Stimulated activated CD8-positive, alpha-beta memory T cell treated with anti-CD3 and anti-CD28 coated beads, Interleukin-12 subunit alpha, Interleukin-12 subunit beta, amount 100 ng/mL, for 1 hour (primary cell): ENCODE measurements at regions not wholly inside any gene's neighbourhood (a gene's known extent, or its start where the extent isn't known, plus 50 kb on each side); places are given as distances from the start of the nearest gene placed in this dataset.

Experiments used
- DNase-seq: peaks from one replicate; pipeline ENCODE4 v3.0.0-alpha.2; 2020; ENCODE audit warnings: low read depth

DNA sequence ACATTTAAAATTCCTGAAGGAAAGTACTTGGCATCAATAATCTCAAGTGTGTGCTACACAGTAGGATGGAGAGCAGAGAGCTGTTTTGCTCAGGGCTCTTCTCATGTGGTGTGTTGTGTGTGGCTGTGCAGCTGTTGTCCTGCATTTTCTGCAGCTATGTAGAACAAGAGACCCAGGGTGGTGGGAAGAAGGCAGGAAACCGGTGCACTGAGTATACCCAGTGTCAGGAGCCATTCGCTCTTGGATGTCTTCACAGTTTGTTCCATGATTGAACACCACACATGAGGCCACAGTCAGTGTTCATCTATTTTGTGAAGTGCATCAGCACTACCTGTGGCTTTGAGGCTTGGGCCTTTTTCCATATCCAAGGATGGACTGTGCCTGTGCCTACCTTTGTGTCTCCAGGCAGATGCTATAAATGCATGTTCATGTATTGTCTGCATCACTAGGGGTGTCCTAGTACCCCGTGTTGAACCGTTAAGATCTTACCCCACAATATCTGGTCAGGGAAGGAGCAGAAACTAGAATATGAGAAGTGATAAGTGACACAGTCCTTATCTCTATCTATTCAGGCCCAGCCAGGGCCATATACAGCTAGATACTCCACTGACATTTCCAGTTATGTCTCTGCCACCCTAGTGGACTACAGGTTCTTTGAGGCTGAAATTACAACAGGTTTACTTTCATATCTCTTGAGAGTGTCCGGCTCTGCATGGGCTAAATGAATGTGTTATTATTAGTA is 194.3 kb downstream of the NR2F2 start:
- DNase-seq, result no peak

DNA sequence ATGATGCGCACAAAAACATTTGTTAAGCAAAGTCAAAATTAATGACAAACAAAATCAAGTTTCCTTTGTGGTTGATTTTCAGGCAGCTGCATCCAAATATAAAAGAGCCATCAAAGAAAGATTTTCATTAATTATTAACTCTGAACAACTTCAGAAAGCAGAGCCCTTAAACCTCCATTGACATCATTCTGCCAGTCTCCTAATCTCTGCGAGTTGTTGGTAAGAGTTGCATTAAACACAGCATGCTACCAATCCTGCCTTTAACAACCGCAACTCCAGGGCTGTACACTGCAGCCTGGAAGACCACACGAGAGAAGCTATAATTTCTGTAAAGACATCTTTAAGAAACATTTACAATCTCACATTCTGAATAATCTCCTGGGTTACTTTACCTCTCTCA is 204.6 kb downstream of the NR2F2 start:
- DNase-seq, result no peak

DNA sequence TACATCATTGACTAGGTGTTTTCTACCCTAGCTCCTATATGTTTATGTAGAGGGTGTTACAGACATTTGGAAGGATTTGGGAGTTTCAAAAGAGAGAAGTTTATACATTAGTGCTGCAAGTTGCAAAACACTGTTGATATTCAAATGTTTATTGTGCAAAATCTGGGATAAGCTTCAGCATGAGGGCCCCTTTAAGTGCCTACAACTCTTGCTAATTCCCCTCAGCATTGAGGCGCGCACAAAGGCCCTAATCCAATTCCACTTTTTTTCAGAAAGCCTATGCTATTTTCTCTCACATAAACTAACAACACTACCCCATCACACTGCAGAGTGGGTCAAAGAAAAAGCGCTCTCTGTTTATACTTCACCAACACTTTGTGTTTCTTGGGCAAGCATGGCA is 208.0 kb downstream of the NR2F2 start:
- no peak for DNase-seq

DNA sequence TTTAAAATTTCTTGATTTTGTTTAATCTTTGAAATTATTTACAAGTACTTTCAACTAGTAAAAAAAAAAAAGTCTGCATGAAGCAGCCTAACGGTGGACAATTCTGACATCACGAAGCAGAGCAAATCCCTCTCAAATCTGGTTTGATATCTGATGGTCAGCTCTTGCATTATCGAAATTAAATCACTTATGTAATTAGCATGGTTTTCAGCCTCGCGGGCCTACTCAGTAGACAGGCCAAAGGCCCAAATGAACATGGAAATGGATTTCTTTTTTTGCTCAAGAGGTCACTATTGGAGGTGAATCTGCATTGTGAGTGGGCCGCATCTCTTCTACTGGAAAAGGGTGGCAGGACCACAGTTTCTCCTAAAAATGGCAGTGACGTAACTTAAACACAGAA is 209.8 kb downstream of the NR2F2 start:
- no peak for DNase-seq

DNA sequence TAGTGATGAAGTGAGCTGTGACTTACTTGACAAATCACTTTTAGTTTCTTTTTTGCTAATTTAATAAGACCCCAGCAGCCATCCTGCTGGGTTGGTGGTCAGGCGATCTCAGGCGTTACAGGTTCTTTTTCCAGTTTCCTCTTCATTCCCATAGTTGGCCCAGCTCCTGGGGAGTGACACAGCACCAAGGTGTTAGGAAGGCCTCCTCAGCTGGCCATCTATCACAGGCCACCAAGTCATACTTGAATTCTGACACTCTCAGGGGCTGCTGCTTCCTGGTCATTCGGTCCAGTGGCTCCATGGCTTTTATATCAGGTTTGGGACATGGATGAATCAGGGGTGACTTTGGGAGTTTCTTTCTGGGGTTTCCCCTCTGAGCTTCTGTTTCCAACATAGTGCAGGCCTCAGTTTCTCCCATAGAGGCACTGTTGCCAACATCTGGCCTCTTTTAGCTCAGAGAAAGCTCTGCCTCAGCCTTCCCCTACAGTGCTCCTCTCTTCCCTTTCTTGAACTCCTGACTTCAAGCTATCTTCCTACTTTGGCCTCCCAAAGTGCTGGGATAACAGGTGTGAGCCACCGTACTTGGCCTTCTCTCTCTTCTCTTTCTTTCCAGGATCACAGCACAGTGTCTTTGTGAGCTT is 211.8 kb downstream of the NR2F2 start:
- DNase-seq, result no peak

DNA sequence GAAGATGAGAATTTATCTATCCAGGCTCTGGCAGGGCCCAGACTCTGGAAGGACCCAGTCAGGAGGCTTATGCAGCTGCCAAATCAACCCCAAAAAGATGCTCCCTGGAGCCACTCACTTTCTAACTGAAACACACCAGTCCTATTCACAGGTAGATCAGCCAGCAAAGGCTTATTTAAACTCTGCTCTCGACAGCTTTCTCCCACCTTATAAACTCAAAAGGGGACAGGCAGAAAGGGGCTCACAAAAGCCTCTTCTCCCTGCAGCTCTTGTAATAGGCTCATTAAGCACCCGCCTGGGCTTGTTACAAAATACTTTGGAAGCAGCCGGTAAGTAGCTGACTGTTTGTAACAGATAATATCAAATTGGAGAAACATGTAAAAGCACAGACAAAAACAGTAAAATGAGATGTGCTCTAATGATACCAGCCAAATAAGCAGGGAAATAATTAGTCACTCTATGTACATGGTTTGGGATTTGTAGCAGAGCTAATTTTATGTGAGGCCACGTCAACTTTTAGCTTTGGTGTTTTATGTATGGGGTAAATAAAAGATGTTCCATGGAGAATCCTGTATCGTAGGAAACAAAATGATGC is 213.8 kb downstream of the NR2F2 start:
- no peak for DNase-seq

DNA sequence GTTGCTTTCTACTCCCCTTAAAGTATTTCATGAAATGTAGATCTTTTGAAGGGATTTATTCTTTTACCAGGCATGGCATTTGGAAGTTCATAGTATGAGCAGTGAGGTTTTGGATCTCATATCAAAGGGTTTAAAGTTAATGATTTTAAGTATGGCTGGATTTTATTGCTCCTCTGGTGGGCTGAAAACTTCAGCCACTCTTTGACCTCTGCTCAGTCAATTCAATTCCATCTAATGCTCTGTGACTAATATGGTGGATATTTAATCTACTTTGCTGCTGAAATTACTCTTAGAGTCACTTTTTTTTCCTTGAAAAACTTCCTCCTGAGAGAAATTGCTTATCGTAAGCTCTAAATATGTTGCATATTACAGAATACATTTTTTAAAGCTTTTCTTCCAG is 218.6 kb downstream of the NR2F2 start:
- DNase-seq, result no peak

DNA sequence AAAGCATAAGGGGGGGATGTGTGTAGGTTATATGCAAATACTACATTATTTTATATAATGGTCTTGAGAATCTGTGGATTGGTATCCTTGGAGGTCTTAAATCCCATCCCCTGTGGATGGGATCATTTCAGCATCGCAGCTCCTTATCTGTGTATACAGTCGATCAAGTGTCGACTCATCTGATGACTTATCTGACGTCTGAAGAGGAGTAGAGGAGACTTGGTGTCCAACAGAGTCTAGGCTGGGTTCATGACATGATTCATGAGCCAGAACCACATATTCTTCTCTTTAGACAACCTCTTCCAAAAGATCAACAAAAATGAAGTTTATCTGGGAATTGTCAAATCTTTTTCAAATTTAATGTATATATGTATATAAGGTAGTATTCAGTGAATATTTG is 220.7 kb downstream of the NR2F2 start:
- no peak for DNase-seq

DNA sequence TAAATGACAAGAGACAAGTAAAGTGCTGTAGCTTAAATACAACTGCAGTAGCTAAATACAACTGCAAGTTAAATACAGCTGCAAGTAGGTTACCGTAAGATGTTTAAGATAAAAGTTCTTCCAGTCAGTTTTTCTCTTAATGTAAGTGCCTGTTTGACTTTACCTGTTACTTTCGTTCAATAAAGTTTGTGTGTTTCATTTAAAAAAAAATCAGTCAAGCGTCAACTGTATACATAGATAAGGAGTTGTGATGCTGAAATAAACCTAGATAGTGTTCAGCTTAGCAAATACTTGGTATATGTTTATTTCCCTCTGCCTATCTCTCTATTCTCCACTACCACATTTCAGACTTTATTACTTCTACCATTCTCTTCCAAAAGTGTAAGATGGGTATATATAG is 221.2 kb downstream of the NR2F2 start:
- DNase-seq, result no peak

DNA sequence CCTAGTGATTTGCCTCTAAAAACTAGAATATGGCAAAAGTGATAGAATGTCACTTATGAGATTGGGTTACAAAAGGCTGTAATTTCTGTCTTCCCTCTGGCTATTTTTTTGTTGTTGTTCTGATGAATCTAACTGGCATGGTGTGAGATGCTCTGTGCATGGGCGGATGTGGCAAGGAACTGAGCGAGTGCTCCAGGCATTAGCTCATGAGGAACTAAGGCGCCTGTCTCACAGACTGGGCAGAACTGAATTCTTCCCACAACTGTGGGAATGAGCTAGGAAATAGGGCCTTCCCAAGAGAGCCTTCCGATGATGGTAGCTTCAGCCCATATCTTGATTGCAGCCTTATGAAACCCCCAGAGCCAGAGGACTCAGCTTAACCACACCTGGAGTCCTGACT is 222.5 kb downstream of the NR2F2 start:
- DNase-seq, result no peak

DNA sequence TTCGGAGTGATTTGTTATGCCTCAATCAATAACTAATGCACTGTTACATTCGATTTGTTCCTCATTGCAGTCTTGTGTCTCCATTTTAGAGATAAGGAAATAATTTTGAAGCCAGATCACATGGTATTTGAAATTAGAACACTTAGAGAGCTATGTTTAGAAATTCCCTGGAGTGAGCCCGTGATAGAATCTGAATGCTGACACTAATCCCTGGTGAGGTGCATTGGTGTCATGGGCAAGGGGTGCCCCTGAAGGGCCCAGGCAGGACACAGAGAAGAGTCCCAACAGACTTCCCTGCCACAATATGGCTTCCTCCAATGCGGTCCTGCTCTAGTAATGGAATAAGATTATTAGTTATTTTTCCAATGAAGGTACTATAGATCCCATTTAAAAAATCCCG is 223.0 kb downstream of the NR2F2 start:
- no peak for DNase-seq

DNA sequence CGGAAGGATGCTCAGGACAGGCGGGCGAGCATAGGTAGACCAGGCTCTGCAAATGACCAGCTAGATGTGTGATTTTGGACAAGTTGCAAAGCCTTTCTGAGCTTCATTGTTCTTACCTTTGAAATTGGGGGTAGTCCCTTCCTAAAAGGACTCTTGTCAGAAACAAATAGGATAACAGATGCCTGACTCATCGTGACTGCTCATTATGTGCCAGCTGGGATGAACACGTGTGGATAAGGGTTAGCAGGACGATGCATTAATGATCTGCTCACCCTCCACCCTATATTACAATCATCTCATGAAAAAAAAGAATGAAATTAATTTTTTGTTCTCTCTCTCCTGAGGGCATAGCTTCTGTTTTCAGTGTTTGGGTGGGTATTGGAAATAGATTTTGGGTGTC is 223.4 kb downstream of the NR2F2 start:
- DNase-seq, result no peak

DNA sequence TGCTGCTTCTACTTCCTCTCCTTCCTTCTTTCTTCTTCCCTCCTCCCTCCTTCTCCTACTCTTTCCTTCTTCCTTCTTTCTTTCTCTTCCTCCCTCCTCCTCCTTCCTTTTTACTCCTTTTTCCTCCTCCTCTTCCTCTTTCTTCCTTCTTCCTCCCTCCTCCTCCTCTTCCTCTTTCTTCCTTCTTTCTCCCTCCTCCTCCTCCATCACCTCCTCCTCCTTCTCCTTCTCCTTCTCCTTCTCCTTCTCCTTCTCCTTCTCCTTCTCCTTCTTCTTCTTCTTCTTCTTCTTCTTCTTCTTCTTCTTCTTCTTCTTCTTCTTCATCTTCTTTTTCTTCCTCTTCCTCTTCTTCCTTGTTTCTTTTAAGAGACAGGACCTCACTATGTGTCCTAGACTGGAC is 224.0 kb downstream of the NR2F2 start:
- no peak for DNase-seq

DNA sequence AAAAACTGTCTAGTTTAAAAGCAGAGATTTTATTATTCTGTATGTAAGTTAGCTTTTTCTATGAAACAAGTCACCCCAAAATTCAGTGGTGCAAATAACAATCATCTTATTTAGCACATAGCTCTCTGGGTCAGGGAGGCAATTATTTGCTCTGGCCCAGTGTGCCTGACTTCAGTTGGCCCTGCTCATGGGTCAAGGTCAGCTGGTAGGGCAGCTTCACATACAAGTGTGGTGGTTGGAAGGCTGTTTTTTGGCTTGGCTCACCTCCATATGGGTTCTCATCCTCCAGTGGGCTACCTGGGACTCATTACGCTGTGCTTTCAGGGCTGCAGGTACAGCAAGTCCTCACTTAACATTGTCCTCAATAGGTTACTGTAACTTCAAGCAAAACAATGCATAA is 228.6 kb downstream of the NR2F2 start:
- no peak for DNase-seq

DNA sequence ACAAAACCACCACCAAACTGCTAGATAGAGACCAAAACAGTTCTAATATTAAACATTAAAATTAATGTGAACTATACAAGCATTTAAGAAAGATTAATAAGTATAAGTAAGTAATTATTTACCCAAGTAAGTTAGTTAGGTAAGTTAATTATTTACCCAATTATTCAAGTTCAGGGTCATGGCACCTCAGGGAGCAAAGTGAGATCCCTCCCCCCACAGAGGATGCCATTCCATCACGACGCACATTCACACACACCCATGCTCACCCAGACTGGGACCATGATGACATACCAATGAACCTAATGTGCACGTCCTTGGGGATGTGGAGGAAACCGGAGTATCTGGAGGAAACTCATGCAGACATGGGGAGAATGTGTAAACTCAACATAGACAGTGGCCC is 229.1 kb downstream of the NR2F2 start:
- DNase-seq, result no peak

DNA sequence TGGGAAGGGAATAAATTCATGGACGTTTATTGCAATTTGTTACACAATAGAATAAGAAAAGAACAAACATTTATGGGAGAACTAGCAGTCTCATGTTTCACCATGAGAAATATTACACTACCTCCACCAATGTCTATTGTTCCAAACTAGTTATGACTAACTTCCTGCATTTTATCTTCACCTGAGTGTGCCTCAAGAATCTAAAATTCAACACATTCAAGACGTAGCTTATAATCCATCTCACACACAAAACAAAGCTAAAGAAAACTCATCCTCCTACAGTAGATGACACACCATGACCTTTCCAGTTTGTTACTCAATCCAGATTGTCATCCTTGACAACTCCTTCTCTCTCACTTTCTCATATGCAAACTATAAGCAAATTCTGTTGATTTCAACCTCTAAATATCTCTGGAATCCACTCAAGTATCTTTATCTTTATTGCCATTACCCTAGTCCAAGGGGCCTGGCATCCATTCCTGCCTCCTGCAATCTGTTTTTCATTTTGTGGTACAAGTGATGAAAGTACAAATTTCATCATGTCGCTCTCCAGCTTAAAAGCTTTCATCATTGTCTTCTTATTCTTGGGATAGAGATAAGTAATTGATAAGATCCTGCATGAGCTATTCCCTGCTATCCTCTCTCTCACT is 229.9 kb downstream of the NR2F2 start:
- no peak for DNase-seq

DNA sequence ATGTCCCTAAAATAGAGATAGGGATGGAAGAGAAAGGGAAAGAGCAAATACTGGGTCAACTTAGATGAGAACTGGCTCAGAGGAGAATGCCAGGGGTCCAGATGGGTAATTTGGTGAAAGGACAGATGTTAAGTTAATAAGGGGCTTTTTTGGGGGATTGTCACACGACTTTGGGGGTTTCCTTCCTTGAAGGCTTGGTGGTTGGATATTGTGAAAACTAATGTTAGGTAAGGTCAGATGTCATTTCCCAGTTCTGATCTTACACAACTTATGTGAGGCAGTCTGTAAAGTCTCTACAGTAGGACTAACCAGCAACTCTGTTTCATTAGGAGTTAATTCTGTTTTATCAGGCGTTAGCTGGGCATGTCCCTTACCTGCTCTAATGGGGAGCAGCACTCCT is 231.1 kb downstream of the NR2F2 start:
- DNase-seq, result no peak

DNA sequence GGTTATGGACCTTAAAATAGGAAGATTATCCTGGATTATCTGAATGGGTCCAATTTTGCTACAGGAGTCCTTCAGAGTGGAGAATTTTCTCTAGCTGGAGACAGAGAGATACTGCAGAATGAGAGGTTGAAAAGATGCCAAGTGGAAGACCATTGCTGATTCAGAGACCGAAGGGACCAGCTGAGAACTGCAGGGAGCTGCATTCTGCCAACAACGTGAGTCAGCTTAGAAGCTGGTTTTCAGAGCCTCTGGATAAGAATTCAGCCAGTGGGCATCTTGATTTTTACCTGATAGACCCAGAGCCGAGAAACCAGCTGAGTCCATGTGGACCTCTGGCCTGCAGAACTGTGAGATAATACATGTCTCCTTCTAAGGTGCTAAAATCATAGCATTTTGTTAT is 234.0 kb downstream of the NR2F2 start:
- no peak for DNase-seq

DNA sequence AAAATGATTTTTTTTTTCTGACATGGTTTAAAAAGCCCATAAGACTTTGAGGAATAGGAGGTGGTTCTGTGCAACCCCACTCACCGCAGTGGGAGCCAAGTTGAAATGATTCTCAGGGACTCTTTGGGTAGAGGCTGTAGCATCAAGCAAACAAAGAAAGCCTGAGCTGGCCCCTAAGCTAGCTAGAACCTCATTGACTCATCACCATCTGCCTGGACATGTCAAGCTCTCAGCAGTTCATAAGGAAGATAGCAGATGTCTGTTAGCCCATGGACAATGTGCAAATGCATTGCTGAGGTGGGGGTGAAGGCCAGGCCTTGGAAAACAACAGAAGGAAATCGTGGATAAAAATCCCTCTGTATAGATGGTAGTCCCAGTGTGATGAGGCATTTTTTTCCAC is 234.8 kb downstream of the NR2F2 start:
- no peak for DNase-seq

DNA sequence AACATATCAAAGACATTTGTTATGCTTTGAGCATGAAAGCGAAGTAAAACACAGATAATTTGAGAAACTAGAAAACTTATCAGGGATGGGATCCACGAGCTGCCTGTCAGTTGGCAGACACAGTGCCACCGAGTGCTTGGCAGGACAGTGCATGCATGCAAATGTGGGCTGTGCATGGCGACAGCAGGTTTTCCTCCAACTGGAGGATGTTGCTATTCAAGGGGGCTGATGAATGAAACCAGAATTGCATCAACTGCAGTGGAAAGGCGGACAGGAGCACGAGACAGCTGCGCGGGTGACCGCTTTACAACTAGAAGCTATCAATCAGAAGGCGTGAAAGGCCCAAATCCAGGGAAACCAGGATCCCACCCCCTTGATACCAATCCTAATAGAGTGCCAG is 244.3 kb downstream of the NR2F2 start:
- no peak for DNase-seq

DNA sequence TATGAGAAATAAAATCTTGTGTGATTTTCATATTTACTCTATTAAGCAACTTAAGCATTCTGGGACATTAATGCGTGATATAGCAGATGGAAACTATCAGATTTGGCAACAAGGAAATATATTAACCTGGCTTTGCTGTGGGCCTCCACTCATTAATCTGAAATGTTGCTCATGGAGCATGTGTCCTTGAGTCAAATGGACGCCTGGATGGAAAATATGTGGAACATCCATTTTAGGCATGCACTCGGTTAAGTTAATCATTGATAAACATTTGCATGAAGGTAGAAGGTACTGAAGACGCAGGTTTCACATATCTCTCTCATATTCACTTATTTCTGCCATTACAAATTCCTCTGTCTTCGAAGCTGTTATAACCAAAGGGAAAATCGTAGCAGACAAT is 246.1 kb downstream of the NR2F2 start:
- DNase-seq, result no peak

DNA sequence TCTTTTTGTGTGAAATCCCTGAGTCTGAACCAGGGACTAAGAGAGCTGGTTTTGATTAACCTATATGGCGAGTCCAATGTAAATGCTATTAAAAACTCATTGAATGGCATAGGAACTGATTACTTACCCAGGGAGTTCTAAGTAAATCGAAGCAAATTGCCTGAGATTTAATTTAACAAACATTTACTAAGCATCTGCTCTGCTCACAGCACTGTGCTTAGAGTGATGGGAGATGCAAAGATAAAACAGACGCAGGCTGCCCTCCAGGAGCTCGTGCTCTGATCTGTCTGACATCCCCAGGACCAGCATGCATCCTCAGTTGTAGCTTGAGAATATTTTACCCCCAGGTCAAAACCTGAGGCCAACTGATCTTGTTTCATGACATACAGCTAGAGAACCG is 247.9 kb downstream of the NR2F2 start:
- DNase-seq, result no peak

DNA sequence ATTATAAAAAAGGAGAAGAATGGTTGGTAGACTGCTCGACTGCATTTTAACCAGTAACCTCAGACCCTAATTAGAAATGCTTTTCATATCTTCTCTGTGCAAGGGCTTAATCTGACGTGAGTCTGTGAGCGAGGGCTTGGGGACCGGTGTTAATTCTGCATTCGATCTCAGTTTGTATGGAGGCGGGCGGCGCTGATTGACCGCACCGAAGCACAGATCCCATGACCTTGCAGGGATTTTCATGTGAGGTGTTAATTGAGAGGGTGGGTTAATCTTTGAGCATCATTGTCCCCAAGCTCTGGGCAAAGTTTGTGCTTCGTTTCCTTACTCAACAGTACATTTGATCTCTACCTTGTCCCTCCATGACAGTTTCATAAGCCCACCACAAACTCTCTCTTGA is 250.9 kb downstream of the NR2F2 start:
- DNase-seq, result no peak
